ENCODE measurements at regions not wholly inside any gene's neighbourhood (a gene's known extent, or its start where the extent isn't known, plus 50 kb on each side); places are given as distances from the start of the nearest gene placed in this dataset.

DNA sequence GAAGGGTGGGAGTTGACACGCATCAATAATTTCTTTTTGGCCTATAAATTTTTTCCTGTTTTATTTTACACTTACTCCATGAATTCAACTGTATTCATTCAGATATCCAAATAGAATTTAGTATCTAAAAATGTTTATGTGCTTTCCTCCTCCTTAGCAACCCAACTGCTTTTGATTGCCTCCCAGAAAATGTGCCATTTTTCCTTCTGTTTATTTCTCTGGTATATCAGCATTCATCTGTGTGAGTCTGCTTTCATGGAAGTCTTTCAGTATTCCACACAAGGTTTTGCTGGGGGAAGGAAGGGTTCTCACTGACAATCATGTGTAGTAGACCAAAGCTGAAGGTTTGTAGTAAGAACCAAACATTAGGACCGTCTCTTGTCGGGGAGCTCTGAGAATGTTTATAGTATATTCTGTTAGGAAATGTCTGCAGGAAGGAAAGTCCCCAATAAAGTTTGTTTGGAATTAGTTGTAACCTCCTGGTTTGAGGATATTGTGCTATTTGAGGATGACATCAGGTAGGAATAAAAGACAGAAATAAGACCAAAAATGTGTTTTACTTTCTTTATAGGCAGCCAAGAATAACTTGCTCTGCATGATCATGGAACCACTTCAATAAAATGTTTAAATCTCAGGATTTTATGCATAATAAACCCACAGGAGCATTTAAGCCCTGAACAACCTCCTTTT is 673.6 kb upstream of the INTU start:
- no peak for DNase-seq
- no peak overlapping the region for H3K4me3 ChIP-seq (ENCODE audit: low read depth, low read length)

GRCh38 chr4:126960760-126961159 is 672.0 kb upstream of the INTU start:
- Histone ChIP-seq H3K36me3 (no peaks in the 10 kb centered on the region), H3K9me3 (ENCODE audit: severe bottlenecking) (no peaks in the 10 kb centered on the region), H3K4me3 (ENCODE audit: low read depth, low read length) (no peak overlapping the region), H3K27ac (no peak overlapping the region), H3K27me3 (ENCODE audit: insufficient read depth, low read depth, severe bottlenecking) (no peaks in the 10 kb centered on the region)
- no peak for DNase-seq
- TF ChIP-seq, protein P1, sequence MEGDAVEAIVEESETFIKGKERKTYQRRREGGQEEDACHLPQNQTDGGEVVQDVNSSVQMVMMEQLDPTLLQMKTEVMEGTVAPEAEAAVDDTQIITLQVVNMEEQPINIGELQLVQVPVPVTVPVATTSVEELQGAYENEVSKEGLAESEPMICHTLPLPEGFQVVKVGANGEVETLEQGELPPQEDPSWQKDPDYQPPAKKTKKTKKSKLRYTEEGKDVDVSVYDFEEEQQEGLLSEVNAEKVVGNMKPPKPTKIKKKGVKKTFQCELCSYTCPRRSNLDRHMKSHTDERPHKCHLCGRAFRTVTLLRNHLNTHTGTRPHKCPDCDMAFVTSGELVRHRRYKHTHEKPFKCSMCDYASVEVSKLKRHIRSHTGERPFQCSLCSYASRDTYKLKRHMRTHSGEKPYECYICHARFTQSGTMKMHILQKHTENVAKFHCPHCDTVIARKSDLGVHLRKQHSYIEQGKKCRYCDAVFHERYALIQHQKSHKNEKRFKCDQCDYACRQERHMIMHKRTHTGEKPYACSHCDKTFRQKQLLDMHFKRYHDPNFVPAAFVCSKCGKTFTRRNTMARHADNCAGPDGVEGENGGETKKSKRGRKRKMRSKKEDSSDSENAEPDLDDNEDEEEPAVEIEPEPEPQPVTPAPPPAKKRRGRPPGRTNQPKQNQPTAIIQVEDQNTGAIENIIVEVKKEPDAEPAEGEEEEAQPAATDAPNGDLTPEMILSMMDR (IDR thresholded peaks at IDR 0.05; ENCODE audit: low read depth, low read length) = no peak

More for the DNA sequence above, 673.6 kb upstream of the INTU start:
- Histone ChIP-seq H3K9me3 (ENCODE audit: severe bottlenecking) (no peaks in the 10 kb centered on the region), H3K36me3 (no peaks in the 10 kb centered on the region), H3K27me3 (ENCODE audit: insufficient read depth, low read depth, severe bottlenecking) (no peaks in the 10 kb centered on the region), H3K27ac (no peak overlapping the region)
- TF ChIP-seq, protein P1 (IDR thresholded peaks at IDR 0.05; ENCODE audit: low read depth, low read length) = no peak

- no peak for DNase-seq
- H3K36me3 ChIP-seq = no peaks in the 10 kb centered on the region
- H3K4me3 ChIP-seq (ENCODE audit: low read depth, low read length) = no peak overlapping the region
Observed at GRCh38 chr4:126961661-126962060, 671.1 kb upstream of the INTU start.

GRCh38 chr4:126965877-126966276 is 666.9 kb upstream of the INTU start:
- Histone ChIP-seq H3K36me3 (no peaks in the 10 kb centered on the region), H3K4me3 (ENCODE audit: low read depth, low read length) (no peak overlapping the region), H3K27me3 (ENCODE audit: insufficient read depth, low read depth, severe bottlenecking) (no peaks in the 10 kb centered on the region), H3K9me3 (ENCODE audit: severe bottlenecking) (no peaks in the 10 kb centered on the region), H3K27ac (no peak overlapping the region)
- TF ChIP-seq, protein P1 (IDR thresholded peaks at IDR 0.05; ENCODE audit: low read depth, low read length) = no peak
- no peak for DNase-seq

More at GRCh38 chr4:126961661-126962060, 671.1 kb upstream of the INTU start:
- Histone ChIP-seq H3K9me3 (ENCODE audit: severe bottlenecking) (no peaks in the 10 kb centered on the region), H3K27ac (no peak overlapping the region), H3K27me3 (ENCODE audit: insufficient read depth, low read depth, severe bottlenecking) (no peaks in the 10 kb centered on the region)
- TF ChIP-seq, protein P1 (IDR thresholded peaks at IDR 0.05; ENCODE audit: low read depth, low read length) = no peak

GRCh38 chr4:126969360-126970235 is 663.2 kb upstream of the INTU start:
- Histone ChIP-seq H3K27me3 (ENCODE audit: insufficient read depth, low read depth, severe bottlenecking) (no peaks in the 10 kb centered on the region), H3K36me3 (no peaks in the 10 kb centered on the region), H3K27ac (no peak overlapping the region), H3K4me3 (ENCODE audit: low read depth, low read length) (no peak overlapping the region), H3K9me3 (ENCODE audit: severe bottlenecking) (no peaks in the 10 kb centered on the region)
- TF ChIP-seq, protein P1 (IDR thresholded peaks at IDR 0.05; ENCODE audit: low read depth, low read length) = no peak
- no peak for DNase-seq
